VCaP (cell line): ENCODE measurements at regions not wholly inside any gene's neighbourhood (a gene's known extent, or its start where the extent isn't known, plus 50 kb on each side); places are given as distances from the start of the nearest gene placed in this dataset.

Experiments used
- H3K27ac ChIP-seq: fragments of 450-650 bp; 2 replicates; pipeline ENCODE4 v1.5.1; 2017
- TF ChIP-seq, protein P1 (sequence below): fragments of 450-650 bp; conservative IDR thresholded peaks from 2 replicates; pipeline ENCODE4 v1.5.1; 2017; ENCODE audit warnings: mild to moderate bottlenecking, moderate library complexity

DNA sequence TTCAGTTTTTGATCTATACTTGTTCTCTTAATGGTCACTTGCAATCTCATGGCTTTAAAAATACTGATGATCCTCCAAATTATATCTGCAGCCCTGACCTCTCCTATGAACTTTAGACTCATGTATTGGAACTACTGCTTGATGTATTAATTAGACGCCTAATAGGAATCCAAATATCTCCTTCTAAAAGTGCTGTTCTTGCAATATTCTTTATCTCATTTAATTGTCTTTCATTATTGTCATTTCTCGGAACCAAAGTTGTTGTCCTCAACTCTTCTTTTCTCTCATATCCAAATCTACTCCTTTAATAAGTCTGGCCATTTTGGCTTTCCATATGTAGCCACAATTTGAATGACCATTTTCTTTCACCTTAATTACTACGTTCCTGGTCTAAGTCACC is 907.6 kb upstream of the SEL1L start:
- no peak overlapping the region for H3K27ac ChIP-seq
- TF ChIP-seq, protein P1, sequence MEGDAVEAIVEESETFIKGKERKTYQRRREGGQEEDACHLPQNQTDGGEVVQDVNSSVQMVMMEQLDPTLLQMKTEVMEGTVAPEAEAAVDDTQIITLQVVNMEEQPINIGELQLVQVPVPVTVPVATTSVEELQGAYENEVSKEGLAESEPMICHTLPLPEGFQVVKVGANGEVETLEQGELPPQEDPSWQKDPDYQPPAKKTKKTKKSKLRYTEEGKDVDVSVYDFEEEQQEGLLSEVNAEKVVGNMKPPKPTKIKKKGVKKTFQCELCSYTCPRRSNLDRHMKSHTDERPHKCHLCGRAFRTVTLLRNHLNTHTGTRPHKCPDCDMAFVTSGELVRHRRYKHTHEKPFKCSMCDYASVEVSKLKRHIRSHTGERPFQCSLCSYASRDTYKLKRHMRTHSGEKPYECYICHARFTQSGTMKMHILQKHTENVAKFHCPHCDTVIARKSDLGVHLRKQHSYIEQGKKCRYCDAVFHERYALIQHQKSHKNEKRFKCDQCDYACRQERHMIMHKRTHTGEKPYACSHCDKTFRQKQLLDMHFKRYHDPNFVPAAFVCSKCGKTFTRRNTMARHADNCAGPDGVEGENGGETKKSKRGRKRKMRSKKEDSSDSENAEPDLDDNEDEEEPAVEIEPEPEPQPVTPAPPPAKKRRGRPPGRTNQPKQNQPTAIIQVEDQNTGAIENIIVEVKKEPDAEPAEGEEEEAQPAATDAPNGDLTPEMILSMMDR, result no peak

DNA sequence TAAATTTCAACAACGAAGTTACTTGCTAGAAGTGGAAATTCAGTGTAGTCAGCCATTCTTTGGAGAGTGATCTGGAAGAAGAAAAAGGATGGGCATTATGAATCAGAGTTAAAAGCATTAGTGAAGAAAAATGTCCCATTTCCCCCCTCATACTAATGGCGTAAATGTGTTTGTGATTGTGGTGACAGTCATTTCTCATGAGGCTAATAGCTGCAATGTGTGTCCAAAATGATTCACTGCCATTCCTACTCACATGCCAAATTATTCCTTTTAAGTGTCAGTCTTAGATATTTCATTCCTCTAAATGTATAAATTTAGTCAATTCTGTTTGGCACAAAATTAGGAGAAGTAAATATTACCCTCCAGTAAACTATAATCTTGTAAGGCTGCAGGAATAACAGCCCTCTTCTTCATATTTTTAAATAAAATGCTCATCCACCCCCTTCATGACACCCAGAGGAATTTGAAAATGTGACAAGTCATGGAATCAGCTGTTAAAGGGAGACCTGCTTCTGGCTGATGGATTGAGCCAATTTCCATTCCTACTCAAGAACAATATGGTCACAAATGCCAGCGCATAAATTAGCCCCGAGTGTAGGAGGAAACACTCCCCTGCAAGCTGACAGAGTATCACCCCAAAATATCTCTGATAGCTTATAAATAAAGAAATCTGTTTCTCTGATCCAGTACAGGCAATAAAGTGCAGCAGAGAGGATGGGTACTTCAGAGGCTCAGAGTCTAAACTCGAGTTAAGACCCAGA is 912.3 kb upstream of the SEL1L start:
- H3K27ac ChIP-seq, result no peak overlapping the region
- TF ChIP-seq, protein P1, result no peak

DNA sequence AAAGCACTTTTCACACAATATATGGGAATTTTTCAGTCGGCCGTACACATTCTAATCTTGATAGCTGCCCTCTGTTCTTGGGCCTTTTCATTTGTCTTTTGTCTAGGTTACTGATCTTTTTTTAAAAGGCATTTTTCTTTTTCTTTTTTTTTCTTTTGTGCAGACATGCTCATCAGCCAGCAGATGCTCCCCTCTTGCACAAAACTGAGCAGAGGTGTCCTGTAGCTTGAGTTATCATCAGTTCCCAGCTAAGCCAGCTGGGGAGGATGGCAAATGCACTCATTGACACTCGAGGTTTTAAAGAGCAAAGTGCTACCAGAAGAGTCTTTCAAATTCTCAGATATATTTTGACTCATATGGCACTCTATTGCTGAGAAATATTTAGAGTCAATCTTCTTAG is 913.9 kb upstream of the SEL1L start:
- TF ChIP-seq, protein P1, result peak; percentile 42
- H3K27ac ChIP-seq, result no peak overlapping the region

DNA sequence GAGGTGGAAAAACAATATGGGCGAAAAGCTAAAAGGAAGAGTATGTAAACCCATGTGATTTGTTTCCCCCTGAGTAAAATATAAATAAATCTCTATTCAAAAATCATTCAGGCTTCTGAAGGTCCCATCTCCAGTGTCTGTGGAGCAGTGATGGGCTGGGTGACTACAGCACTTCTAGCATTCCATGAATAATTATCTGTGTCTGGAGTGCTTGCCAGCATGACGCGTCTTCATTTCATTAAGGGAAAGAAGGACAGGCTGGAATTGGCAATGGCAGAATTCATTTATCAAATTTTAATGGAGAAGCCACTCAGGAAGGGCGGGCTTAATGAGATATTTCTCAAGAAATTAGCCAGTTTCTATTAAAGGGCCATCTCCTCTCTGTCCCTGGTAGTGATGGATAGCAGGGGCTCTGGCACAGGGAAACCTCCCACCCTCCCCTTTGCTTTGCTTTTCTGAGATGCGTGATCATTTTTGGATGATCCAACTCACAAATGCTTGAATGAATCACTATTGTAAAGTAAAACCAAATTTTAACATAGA is 916.3 kb upstream of the SEL1L start:
- H3K27ac ChIP-seq, result no peak overlapping the region
- TF ChIP-seq, protein P1, result no peak

DNA sequence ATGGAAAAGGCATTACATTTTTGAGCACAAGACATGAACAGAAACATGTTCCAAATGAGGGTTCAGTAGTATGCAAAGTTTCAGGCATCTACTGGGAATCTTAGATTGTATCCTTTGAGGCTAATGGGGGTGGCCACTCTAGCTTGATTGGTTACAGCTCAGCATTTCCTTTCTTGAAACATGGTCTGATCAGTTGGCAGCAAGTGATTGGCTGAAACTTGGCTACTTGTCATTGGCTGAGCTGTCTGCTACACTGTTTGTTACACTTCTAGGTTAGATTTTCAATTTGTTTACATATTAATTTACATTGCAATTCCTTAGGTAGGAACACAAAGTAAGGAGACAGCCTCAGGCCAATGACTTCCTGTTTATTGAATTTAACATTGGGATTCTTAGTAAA is 918.0 kb upstream of the SEL1L start:
- TF ChIP-seq, protein P1, result no peak
- no peak overlapping the region for H3K27ac ChIP-seq

DNA sequence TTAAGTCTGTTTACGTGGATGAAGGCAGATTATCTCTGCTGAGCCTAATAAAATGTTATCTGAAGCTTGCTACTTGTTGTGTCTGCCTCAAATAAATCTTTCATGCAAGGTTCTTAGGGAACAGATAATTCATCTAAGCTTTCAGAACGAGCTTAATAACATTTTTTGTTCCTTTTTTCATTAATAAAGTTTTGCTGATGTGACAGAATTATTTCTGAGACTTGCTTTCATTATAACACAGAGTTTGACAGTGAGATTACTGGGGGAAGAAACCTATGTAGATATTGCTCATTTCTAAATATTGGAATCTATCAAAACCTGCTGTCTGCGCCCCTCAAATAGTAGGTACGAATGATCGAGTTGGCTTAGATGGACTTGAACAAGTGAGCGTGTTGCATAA is 948.7 kb upstream of the SEL1L start:
- no peak overlapping the region for H3K27ac ChIP-seq
- TF ChIP-seq, protein P1, result no peak

DNA sequence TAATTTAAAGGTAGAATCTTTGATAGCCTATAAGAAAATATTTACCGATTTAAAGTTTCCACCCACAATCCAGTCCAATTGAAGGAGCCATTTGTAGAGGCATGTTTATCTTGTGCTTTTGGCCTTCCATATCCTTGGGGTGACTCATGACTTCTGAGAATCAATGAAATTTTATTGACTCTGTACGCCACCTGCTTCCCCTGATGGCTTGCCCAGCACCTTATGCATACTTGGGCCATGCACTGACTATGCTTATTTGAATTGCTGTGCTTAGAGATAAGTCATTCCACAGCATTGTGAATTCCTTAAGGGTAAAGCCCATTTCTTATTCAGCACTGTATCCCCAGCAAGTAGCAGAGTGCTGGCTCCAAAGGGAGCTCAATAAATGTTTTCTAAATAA is 954.8 kb upstream of the SEL1L start:
- TF ChIP-seq, protein P1, result no peak
- no peak overlapping the region for H3K27ac ChIP-seq
